T-helper 1 cell (primary cell): ENCODE measurements at regions not wholly inside any gene's neighbourhood (a gene's known extent, or its start where the extent isn't known, plus 50 kb on each side); places are given as distances from the start of the nearest gene placed in this dataset.

Experiments used
- DNase-seq, 5 donors: peaks; one replicate each; pipeline ENCODE4 v3.0.0-alpha.2; 2012 to 2020

DNA sequence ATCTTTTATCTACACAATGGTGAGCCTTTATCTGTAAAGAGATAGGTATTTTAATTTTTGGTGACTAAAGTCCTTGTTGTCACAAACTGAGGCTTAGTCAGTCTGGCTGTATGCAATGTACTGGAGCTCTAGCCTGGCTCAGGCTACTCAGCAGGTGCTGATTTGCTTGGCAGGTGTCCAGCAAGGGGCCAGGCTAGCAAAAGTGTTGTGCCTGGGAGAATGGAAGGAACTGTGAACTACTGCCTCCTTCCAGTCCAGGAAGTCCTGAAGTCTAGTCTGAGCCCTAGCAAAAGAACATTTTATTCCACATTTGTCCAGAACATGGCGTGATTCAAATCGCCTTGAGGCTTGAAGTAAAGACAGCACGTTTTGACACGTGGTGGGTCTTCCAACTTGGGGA, 260.5 kb downstream of the CCDC85A start:
- no peak for DNase-seq

DNA sequence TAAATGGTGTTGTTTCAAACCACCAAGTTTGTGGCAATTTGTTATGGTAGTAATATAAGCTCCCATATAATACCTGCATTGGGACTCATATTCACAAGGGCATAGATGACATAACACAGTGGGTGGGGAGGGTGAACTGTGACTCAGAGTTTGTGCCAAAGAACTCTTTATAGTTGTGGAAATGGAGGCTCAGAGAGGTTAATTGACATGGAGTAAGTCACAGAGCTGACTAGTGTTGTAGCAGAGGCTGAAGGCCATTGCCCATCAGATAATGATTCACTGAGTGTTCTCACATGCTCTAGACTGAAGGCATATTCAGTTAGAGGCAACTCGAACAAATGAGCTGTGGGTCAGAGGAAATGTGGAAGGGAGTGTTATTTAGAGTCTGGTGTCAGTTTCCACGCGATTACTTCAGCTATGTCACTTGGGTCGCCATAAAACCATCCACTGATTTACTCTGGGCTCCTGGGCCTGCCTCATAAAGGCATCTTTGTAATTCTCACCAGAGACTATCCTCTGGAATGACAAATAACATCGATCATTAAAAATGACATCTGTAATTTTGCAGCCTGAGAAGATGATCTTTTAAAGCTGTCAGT, 264.7 kb downstream of the CCDC85A start:
- no peak for DNase-seq

DNA sequence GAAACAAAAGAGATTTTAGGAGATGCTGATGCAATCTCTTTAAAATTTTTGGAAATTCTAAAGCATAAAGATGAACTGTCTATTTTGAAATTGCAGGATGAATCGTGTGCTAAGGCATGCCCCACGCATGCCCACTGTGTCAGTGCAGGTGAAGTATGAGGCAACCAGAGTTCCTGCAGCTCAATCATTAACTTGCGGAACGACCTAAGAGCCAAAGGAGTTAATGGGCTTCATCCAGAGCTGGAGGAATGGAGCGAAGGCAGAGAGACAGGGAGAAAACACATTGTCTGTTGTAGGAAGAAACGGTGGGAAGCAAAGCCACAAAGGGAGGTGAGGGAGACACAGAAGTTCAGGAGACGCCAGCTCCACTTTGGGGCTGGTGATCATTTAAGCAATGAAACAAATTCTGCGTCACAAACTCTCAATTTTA, 265.2 kb downstream of the CCDC85A start:
- DNase-seq: no peak

DNA sequence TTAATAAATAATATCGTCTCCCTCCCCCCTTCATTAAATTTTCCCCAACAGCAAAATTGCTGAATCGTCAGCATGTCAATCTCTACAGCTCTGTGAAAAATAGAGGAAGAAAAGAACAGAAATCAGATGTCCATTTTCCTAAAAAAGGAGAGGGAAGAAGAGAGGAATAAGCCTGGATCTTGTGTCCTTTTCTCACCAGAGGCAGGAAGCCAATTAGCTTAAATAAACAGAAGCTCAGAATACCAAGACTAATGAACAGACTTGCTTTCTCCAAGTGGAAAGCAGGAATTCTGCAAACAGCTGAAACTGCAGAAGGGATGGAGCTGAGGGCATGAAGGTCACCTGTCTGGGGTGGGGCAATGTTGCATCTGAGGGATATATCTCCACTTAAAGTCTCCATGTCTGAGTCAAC, 265.7 kb downstream of the CCDC85A start:
- DNase-seq: no peak

DNA sequence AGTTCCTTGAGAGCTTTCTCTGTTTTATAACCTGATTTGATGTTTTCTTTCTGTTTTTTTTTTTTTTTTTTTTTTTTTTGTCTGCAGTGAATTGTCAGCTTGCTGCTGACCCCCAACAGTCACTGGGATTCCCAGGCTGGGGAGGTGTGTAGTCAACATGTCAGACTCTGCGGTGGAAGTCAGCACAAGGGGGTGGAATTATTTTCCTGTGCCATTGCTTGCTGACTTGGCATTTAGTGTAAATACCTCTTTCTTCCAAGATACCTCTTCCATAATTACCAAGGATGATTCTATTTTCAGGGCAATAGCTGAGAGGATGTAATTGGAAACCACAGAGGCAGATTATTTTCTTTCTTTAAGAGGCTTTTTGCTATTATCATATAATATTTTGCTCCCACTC, 266.3 kb downstream of the CCDC85A start:
- DNase-seq: no peak

DNA sequence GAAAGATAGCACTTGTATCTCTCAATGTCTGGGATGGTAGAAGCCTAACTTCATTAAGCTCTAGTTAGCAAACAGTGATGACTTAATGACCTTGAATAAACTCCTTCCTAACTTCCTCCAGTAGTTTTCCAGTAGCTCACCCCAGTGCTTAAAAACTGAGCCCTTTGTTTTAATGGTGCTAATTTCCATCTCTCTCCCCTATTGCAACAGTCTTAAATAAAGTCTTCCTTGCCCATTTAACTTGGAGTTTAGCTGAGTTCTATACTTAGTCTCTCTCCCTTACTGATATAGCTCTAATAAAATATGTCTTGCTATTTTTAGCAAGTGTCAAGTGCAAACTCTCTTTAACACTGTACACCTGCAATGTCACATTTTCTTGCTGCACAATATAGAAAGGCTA, 267.0 kb downstream of the CCDC85A start:
- DNase-seq: no peak

DNA sequence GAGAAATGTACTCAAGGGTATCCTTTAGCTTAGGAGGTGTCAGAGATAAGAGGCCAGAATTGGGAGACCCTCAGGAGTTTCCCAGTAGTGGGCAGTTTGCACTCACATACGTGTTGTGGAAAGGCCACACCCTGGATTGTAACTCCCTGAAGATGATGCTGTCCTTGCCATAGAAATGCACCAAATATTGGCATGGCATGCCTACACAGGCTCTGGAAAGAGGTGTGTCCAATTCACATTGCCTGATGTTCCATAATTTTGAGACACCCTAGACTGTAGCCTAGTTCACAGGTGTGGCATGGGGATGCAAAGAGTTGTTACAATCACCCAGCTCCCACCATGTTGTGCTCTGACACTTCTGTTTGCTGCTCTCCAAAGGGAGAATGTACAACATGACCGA, 271.9 kb downstream of the CCDC85A start:
- DNase-seq: no peak

DNA sequence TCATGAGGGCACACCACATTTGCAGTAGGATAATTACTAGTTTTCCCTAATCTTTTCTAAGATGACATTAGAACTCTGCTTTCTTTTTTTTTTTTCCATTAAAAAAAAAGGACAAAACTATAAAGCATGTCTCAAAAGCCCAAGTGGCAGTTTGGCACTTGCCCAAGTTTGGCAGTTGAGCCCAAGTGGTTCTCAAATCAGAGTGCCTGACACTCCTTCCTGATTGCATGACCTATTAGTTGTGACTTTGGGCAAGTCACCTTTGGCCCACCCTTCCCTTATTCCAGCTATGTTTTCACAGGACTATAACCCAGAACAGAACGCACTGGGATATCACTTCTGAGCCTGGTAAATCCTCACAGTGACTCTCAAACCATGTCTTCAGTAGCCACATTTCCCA, 273.0 kb downstream of the CCDC85A start:
- no peak for DNase-seq

DNA sequence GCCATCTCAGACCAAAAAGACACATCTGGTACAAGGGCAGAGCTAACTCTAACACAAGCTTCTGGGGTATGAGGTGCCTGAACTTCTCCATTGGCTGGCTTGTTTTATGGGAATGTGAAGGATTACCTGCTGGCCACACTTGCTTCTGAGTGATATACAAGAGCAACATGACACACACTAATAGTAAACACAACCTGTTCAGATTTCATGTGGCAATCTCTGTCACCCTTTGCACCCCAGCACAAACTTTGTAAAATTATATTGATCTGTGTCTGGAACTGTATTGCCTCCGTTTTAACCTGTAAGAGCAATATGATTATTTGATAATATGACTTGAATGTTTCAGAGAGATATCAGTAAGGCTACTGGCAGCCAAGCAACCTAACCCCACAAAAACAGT, 276.7 kb downstream of the CCDC85A start:
- no peak for DNase-seq

DNA sequence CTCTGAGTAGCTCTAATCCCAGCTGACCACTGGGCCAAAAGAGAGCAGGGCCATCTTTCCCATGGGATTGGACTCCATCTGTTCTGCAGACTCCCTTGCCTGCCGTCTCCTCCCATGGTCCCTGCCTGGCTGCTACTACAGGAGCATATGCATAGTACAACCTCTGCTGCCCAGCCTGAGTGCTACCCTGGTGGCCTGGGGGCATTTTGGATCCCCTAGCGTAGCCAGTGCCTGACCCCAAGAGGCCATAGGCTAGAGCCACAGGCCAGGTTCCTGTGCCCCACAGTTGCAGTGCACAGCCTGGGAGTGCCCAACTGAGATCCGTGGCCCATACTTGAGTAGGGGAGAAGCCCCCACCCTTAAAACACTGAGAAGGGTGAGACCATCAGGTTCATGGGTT, 280.3 kb downstream of the CCDC85A start:
- DNase-seq: no peak

DNA sequence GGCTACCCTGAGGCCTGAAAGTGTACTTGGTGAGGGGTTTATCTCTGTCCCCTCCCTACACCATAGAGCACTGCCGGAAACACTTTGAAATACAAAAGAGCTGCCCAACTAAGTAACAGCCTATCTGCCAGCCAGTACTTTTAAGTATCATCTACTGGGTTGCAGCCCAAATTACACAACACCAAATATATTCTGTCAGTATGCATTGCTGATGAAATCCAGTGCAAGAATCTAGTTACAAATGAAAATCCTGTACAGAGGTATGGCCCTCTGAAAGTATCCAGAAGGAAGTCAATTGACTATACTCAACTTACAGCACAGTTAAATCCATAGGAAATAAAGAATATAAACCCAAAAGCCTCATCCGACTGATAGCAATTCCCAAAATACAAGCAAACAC, 280.8 kb downstream of the CCDC85A start:
- DNase-seq: no peak

DNA sequence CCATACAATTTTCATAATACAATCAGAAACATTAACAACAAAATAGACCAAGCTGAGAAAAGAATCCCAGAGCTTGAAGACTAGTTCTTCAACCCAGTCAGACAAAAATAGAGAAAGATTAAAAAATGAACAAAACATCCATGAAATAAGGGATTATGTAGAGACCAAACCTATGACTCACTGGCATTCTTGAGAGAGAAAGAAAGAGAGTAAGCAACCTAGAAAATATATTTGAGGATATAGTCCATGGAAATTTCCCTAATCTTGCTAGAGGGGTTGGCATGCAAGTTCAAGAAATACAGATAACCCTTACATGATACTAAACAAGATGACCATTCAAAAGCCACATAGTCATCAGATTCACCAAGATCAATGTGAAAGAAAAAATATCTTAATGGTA, 281.7 kb downstream of the CCDC85A start:
- no peak for DNase-seq

DNA sequence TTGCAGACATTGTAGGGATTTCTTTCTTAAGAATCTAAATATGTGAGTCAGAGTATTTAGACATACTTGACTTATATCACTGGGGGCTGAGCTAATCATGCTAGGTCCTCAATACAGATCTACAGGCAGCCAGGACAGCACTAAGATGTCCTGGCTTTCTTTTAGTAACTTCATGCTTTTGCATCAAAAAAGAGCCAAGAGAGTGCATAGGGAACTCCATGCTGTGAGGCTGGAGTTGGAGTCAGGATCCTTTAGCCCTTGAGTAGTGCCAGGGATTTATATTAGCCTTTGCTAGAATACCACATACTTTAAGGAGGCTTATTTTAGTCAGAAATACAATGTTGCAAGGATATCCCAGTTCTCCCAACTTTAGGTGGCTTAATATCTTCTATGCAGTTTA, 289.7 kb downstream of the CCDC85A start:
- DNase-seq: no peak

DNA sequence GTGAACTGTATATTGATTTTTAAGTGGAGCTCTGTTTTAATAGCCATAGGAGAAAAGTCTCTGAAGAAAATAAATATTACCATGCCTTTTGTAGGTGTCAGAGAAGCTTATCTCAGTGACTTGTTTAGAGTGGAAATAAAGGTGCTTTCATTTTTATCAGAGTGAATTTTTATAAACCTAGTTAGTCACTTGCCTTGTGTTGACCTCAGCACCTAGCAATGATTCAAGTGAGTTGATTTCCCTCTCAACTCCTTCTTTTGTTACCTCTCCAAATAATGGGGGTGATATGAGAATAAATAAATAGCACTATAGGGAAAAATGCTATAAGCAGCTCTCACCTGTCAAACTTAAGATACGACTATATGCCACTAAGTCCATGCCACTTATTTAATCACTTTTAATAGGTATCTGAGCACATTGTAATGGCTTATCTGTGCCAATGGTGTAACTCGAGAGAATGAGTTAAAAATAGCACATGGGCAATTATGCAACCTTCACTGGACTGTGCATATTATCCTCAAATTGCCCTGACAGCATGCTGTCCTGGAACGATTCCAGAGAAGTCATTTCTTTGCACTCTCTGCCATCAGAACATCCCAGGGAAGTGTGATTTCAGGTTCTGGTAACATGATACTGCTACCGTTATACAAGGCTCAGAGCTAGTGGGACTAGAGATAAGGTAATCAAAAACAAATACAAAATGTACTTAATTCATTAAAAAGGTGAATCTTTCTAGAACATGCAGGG, 290.8 kb downstream of the CCDC85A start:
- no peak for DNase-seq

DNA sequence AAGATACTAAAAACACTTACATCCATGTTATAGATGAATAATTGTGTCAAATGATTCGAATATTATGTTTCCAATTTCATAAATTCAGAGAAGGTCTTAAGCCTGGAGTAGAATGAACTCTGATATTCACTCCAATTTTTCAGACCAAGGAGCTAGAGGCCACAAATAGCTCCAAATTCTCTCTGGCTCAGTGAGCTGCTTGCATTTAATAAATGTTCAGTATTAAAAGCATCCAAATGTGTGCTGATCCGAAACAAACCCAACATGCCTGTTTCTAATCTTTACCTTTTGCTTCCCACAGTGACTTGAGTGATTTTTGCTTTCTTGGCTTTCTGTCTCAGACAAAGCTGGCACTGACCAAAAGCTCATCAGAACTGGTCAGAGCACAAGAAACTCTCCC, 291.4 kb downstream of the CCDC85A start:
- DNase-seq: no peak

DNA sequence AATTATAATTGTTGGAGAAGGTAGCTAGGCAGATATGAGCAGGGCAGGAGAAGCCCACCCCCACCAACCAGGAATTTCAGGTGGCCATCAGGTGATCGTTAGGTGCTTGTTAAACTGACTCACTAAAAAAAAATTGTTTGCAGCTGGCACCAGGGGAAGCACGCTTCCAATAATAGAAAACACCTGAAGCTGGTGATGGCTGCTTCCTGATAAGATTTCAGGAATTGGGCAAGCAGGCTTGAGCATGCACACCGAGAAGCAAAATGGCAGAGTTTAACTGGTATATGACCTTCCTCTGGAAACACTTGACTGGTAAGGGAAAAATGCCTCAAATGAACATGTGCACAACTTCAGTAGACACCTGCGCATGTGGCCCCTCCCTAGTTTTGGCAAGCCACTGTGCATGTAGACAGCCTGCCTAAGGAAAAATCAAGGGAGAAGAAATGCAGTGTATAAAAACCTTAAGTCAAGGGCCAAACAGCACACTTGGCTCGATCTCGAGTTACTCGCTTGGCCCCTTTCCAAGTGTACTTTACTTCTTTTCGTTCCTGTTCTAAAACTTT, 292.8 kb downstream of the CCDC85A start:
- no peak for DNase-seq

DNA sequence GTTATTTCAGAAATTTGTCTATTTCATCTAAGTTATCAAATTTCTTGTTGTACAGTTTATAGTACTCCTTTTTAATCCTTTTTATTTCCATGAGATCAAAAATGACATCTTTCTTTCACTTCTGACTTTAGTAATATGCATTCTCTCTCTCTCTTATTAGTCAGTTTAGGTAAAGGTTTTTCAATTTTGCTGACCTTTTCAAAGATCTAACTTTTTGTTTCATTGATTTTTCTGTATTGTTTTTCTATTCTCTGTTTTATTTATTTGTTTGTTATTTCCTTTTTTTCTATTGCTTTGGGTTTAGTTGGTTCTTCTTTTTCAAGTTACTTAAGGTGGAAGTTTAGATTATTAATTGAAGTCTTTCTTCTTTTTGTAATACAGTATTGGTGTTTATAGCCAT, 294.2 kb downstream of the CCDC85A start:
- no peak for DNase-seq

DNA sequence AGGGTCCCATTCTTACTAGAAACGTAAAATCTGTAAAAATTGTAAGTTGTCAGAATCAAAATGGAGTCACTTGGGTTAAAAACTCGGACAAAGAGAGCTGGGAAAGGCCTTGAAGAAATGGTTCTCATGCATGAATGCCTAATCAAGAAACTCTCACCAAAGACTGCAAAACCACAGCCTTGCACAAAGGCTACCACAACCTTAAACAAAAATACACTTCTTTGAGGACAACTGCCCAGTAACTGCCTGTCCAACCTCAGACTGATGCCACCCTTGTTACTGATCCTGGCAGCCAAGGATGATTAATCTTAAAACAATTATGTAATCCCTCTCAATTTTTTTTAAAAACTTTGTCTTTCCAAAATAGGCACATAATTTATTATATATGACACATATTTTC, 299.3 kb downstream of the CCDC85A start:
- no peak for DNase-seq

DNA sequence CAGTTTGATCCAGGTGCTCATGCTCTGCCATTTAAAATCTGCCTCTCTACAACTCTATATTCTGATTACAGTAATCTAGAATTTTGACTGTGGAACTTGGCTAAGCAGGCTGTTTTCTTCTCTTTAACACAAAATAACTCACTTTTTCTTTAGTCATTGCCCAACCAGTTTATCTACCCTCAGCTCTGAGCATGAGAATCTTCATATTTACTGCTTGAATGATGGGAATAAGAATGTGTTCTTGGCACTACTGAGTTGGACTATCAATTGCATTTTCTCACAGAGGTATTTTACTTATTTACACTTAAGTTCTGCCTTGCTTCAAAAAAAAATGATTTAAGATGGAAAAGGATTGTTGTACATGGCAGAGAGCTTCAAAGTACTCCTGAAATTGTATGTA, 301.1 kb downstream of the CCDC85A start:
- DNase-seq: no peak

DNA sequence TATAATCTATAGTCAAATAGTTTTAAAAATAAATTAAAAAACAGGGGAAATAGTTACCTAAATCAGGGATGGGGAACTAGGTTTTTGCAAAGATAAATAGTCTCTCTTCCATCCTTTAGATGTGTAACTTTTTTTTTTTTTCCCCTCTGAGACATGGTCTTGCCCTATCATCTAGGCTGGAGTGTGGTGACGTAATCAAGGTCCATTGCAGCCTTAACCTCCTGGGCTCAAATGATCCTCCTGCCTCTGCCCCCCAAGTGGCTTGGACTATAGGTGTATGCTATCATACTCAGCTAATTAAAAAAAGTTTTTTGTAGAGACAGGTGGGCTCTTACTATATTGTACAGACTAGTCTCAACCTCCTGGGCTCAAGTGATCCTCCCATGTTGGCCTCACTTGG, 316.5 kb downstream of the CCDC85A start:
- DNase-seq: no peak

DNA sequence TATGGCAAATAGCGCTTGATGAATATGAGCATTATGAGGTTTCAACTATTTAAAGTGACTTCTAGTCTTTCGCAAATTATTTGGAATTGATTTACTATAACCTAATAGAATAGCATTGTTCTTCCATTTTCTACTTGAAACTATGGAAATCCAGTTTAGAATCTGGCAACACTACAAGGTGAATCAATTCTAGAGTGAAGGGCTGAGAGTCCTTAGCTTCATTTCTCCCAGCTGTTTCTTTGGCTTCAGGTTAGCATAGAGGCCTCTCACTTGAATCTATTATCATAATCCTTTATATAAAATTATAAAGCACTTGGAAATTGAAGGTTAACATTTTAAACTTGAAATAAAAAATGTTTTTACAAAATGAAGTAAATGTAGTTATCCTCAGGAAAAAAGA, 318.8 kb downstream of the CCDC85A start:
- DNase-seq: no peak

DNA sequence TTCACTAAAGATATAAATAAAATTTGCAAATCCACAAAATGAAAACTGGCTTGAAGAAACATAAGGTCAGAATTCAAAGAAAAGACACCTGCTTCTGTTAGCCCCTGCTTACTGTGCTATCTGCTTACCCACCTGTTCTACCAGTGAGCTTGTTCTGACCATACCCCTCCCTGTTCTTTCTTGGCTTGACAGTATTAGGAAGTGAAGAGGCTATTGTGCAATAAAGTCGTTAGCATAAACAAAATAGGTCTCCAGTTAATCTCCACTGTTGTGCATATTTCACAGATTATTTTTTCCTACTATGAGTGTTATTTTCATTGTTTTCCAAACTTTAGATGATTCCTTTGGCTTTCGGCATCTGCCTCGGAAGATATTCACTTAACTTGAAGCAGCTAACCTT, 322.1 kb downstream of the CCDC85A start:
- no peak for DNase-seq

DNA sequence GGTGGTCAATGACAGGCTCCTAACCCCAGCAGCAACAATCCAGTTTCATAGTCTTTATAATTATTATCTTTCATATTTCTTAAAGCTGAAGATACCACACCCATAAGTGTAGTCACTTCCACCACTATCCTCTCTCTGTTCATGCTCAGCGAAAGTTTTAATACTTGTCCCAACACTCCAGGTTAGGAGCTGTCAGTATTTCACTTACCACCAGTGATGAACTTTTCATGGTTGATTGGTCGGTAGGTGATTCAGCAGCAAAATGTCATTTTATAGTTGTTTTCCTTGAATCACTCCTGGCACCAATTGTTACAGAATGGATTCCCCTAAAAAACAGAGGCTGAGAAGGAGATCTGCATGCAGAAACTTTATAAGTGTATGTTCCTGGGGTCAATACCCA, 324.9 kb downstream of the CCDC85A start:
- no peak for DNase-seq

DNA sequence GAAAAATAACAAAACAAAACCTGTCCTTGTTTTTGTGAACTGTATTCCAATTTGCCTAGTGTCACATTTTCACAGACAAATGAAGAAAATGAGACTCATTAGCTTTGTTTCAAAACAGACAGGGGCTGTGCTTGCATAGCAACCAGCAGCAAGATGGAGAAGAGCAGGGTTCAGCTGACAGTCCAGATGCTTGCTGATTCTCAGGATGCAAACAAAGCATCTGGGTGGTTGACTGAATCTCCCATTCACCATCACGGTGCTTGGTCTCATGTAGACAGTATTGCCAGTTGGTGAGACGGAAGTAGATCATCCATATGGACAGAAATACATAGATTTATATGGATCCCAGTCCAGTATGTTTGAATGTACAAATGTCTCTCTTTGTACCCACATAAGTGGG, 326.8 kb downstream of the CCDC85A start:
- DNase-seq: no peak

DNA sequence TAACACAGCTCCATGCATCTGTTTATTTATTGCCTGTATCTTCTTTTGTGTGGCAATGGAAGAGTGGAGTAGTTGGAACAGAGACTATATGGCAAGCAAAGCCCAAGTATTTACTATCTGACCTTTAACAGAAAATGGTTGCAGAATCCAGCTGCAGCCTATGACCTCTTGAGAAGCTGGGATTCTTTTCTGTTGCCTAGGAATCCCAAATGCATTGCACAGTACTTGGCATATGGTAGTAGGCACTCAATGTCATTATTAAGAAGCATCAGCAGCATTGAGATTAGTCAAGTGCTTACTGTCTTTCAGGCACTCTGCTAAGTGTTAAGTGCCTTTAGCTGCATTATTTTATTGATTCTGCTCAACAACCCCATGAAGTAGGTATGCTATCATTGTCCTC, 331.6 kb downstream of the CCDC85A start:
- no peak for DNase-seq
